ENCODE measurements at regions not wholly inside any gene's neighbourhood (a gene's known extent, or its start where the extent isn't known, plus 50 kb on each side); places are given as distances from the start of the nearest gene placed in this dataset.

DNA sequence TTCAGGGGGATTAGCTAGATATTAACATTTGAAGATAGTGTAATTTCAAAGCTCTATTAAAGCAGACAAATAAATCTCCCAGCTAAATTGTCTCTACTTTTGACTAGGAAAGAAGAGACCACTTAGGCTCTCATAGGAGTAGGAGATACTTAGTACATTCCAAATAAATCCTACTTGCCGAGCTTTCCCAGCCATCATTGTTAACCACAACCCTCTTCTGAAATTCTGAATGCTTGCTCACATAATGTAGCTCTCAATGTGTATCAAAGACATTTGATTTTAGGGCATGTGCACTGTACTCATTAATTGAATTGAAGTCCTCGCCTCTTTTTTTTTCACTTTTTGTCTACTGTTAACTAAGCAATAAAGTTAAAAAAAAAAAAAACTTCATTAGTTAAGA, 598.2 kb upstream of the ADAMTS9 start:
- TF ChIP-seq, protein P1, sequence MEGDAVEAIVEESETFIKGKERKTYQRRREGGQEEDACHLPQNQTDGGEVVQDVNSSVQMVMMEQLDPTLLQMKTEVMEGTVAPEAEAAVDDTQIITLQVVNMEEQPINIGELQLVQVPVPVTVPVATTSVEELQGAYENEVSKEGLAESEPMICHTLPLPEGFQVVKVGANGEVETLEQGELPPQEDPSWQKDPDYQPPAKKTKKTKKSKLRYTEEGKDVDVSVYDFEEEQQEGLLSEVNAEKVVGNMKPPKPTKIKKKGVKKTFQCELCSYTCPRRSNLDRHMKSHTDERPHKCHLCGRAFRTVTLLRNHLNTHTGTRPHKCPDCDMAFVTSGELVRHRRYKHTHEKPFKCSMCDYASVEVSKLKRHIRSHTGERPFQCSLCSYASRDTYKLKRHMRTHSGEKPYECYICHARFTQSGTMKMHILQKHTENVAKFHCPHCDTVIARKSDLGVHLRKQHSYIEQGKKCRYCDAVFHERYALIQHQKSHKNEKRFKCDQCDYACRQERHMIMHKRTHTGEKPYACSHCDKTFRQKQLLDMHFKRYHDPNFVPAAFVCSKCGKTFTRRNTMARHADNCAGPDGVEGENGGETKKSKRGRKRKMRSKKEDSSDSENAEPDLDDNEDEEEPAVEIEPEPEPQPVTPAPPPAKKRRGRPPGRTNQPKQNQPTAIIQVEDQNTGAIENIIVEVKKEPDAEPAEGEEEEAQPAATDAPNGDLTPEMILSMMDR (IDR thresholded peaks at IDR 0.05; ENCODE audit: insufficient read depth, low read depth, low read length), result no peak
- TF ChIP-seq EZH2 (IDR thresholded peaks at IDR 0.05; ENCODE audit: insufficient read depth, low read length), result no peak
